Osteoblast (primary cell): ENCODE measurements at regions not wholly inside any gene's neighbourhood (a gene's known extent, or its start where the extent isn't known, plus 50 kb on each side); places are given as distances from the start of the nearest gene placed in this dataset.
A peak's percentile ranks its signal among the peaks of the same experiment; 100 is the strongest.

ENCODE experiments used
- DNase-seq: peaks from one replicate; pipeline ENCODE4 v3.0.0; 2011; ENCODE audit warnings: low spot score, mixed read lengths; ENCODE audit not compliant: insufficient read length; ENCODE audit errors: missing footprints
- H2AFZ ChIP-seq: 2 replicates; pipeline ENCODE4 v1.6.0; 2011; ENCODE audit warnings: mild to moderate bottlenecking, low read length
- H3K27ac ChIP-seq: 2 replicates; pipeline ENCODE4 v1.5.1; 2011; ENCODE audit warnings: mild to moderate bottlenecking, low read depth, low read length, moderate library complexity
- H3K27me3 ChIP-seq: 2 replicates; pipeline ENCODE4 v1.6.0; 2012; ENCODE audit warnings: mild to moderate bottlenecking, control low read depth, inconsistent platforms, low read length, moderate library complexity; ENCODE audit not compliant: insufficient read depth
- H3K36me3 ChIP-seq: 2 replicates; pipeline ENCODE4 v1.5.1; 2011; ENCODE audit warnings: mild to moderate bottlenecking, low read length, control low read depth, moderate library complexity; ENCODE audit not compliant: insufficient read depth
- H3K4me1 ChIP-seq: 2 replicates; pipeline ENCODE4 v1.5.1; 2011; ENCODE audit warnings: mild to moderate bottlenecking, low read length, control low read depth, moderate library complexity; ENCODE audit not compliant: insufficient read depth
- H3K4me2 ChIP-seq: 2 replicates; pipeline ENCODE4 v1.6.0; 2011; ENCODE audit warnings: mild to moderate bottlenecking, low read length; ENCODE audit not compliant: insufficient read depth
- H3K4me3 ChIP-seq: fragments of 200-600 bp; sonication (generic); 3 replicates; pipeline ENCODE4 v1.5.1; 2012; ENCODE audit warnings: mild to moderate bottlenecking, low read length, inconsistent platforms; ENCODE audit not compliant: insufficient read depth
- H3K79me2 ChIP-seq: 2 replicates; pipeline ENCODE4 v1.6.0; 2012; ENCODE audit warnings: mild to moderate bottlenecking, low read length, control low read depth, inconsistent platforms; ENCODE audit not compliant: insufficient read depth
- H3K9me3 ChIP-seq: 2 replicates; pipeline ENCODE4 v1.5.1; 2011; ENCODE audit warnings: low read depth, low read length, control low read depth
- H4K20me1 ChIP-seq: 2 replicates; pipeline ENCODE4 v1.6.0; 2012; ENCODE audit warnings: mild to moderate bottlenecking, low read length, control low read depth; ENCODE audit not compliant: insufficient read depth
- TF ChIP-seq, protein P1 (sequence below): IDR thresholded peaks from 2 replicates; pipeline ENCODE4 v1.5.1; 2011; ENCODE audit warnings: mild to moderate bottlenecking, low read depth, low read length, moderate library complexity; ENCODE audit errors: extremely low read depth

DNA sequence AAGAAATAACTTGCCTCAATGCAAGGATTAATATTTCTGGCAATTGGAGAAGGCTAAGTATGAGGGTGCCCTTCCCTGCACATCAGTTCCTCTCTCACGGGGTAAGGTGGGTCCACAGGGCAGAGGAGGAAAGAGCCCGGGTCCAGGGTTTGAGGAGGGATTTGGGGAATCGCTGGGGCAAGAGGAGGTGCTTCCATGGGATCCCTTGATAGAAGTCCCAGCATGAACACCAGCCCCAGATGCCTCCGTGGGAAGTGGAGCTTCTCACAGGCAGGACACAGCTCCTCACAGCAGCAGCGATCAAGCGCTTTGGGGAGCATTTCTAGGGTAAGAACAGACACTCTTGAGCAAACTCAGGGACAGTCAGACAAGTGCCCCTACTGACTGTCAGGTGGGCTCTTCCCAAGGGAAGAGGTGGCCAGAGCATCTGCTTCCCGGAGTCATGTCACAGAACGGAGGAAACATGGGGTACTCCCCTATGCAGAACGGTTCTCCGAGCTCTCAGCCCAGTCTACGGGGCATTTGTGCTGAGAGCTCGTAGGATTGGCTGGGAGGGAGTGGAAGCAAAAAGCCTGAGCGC is 218.9 kb upstream of the ARL4C start:
- Histone ChIP-seq H2AFZ (no peak overlapping the region), H3K4me2 (no peak overlapping the region), H3K27me3 (no peaks in the 10 kb centered on the region), H3K27ac (no peak overlapping the region), H3K4me1 (no peaks in the 10 kb centered on the region), H4K20me1 (no peaks in the 10 kb centered on the region), H3K4me3 (no peak overlapping the region), H3K9me3 (no peaks in the 10 kb centered on the region), H3K36me3 (no peaks in the 10 kb centered on the region), H3K79me2 (no peaks in the 10 kb centered on the region)
- no peak for DNase-seq
- TF ChIP-seq, protein P1, sequence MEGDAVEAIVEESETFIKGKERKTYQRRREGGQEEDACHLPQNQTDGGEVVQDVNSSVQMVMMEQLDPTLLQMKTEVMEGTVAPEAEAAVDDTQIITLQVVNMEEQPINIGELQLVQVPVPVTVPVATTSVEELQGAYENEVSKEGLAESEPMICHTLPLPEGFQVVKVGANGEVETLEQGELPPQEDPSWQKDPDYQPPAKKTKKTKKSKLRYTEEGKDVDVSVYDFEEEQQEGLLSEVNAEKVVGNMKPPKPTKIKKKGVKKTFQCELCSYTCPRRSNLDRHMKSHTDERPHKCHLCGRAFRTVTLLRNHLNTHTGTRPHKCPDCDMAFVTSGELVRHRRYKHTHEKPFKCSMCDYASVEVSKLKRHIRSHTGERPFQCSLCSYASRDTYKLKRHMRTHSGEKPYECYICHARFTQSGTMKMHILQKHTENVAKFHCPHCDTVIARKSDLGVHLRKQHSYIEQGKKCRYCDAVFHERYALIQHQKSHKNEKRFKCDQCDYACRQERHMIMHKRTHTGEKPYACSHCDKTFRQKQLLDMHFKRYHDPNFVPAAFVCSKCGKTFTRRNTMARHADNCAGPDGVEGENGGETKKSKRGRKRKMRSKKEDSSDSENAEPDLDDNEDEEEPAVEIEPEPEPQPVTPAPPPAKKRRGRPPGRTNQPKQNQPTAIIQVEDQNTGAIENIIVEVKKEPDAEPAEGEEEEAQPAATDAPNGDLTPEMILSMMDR: no peak

DNA sequence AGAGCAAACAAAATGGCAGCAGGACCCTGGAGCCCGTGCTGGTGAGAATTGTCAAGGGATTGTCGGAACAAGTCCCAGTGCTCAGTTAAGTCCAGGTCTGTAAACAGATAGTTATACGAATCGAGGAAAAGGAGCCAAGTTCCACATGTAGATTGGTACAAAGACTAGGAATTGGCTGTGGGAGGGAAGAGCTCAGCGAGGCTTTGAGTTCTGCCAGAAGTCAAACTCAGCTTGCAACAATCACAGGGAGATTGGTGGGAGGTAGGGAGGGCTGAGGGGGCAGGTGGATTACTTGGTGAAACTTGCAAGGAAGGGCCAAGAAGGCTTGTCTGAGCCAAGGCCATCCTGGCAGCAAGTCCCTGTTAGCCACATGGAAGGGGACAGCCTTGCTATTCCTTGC is 217.8 kb upstream of the ARL4C start:
- Histone ChIP-seq H3K27ac (no peak overlapping the region), H3K4me3 (no peak overlapping the region), H4K20me1 (no peaks in the 10 kb centered on the region), H3K36me3 (no peaks in the 10 kb centered on the region), H3K79me2 (no peaks in the 10 kb centered on the region), H3K4me2 (no peak overlapping the region), H2AFZ (no peak overlapping the region), H3K27me3 (peaks cover 2% of the 10 kb centered on the region), H3K9me3 (no peaks in the 10 kb centered on the region), H3K4me1 (no peaks in the 10 kb centered on the region)
- TF ChIP-seq, protein P1: no peak
- no peak for DNase-seq

DNA sequence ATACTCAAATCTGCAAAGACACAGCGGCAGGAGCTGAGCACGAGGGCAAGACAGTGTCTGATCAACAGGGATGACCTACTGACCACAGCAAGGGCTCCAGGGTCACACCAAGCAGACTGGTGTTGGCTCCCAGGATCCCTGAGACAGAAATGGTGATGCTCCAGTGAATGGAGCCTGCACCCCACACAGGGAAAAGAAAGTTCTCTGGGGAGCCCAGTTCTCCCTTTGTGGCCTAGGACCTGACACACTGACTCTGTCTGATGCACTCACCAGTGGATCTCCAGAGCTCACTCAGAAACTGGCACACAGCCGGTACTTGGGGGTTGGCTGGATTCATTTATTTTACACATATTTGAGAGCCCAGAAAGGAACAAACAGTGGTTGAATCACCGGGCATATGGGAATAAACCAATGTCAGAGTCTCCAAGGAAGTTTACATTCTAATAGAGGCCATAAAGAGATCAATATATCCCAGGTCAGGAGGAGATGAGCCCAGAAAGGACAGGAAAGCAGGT is 215.6 kb upstream of the ARL4C start:
- Histone ChIP-seq H3K27ac (no peak overlapping the region), H3K4me2 (no peak overlapping the region), H3K79me2 (no peaks in the 10 kb centered on the region), H3K27me3 (peaks cover 4% of the 10 kb centered on the region), H3K9me3 (no peaks in the 10 kb centered on the region), H4K20me1 (no peaks in the 10 kb centered on the region), H2AFZ (no peak overlapping the region), H3K36me3 (no peaks in the 10 kb centered on the region), H3K4me1 (no peaks in the 10 kb centered on the region), H3K4me3 (no peak overlapping the region)
- TF ChIP-seq, protein P1: no peak
- DNase-seq: peak; percentile 80

DNA sequence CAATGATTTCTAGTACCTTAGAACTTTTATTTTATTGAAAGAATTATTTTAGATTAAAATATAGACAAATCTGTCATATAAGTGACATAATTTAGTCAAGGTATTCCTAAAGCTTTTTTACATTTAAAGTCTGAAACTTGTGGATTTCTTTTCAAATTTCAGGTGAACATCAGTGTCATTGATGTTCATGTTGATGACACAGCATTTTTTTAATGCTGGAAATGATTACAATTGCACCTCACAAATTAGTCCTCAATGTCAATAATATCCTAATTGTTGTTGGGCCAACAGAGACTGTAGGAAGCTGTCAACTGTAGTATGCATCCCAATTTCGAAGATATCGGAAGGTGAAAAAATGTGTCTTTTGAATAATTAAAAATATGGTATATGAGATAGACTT is 214.4 kb upstream of the ARL4C start:
- TF ChIP-seq, protein P1: no peak
- DNase-seq: no peak
- Histone ChIP-seq H3K27me3 (peaks cover 4% of the 10 kb centered on the region), H3K36me3 (no peaks in the 10 kb centered on the region), H4K20me1 (no peaks in the 10 kb centered on the region), H3K4me2 (no peak overlapping the region), H3K79me2 (no peaks in the 10 kb centered on the region), H3K27ac (no peak overlapping the region), H3K9me3 (no peaks in the 10 kb centered on the region), H2AFZ (no peak overlapping the region), H3K4me1 (no peaks in the 10 kb centered on the region), H3K4me3 (no peak overlapping the region)
